Right renal cortex interstitium (tissue), 3 donors: ENCODE measurements at regions not wholly inside any gene's neighbourhood (a gene's known extent, or its start where the extent isn't known, plus 50 kb on each side); places are given as distances from the start of the nearest gene placed in this dataset.

Experiments used
- DNase-seq, 3 donors: peaks; one replicate each; pipeline ENCODE4 v3.0.0-alpha.2; 2013; ENCODE audit warnings: low read depth in 3 of 3, low spot score in 2 of 3

DNA sequence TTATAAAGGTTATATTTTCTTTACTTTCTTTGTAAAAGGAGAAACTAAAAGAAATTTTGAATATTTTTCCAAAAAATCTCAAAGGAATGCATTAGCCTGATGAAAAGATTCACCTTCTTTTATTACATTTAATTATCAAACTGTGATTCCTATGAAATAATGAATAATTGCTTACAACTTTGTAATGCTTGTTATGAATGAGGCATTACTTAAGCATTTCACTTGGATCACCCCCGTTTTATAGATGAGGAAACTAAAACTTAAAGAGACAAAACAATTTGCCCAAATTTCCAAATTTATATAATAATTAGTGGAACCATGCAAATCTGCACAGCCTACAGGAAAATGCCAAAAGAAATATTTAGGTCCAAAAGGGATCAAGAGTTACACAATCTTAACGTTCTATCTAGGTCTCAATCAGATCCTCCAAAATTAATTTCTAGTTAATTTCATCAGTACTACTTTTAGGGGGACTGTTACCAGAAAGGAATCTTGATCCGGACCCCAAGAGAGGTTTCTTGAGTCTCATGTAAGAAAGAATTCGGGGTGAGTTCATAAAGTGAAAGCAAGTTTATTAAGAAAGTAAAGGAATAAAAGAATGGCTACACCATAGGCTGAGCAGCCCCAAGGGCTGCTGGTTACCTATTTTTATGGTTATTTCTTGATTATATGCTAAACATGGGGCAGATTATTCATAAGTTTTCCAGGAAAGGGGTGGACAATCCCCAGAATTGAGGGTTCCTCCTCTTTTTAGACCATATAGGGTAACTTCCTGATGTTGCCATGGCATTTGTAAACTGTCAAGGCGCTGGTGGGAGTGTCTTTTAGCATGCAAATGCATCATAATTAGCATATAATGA is 288.0 kb downstream of the ADGB start:
- no peak for DNase-seq

- no peak for DNase-seq
These were observed 288.8 kb downstream of the ADGB start for GRCh38 chr6:146887447-146888077.

GRCh38 chr6:146889303-146889702 is 290.5 kb downstream of the ADGB start:
- no peak for DNase-seq

DNA sequence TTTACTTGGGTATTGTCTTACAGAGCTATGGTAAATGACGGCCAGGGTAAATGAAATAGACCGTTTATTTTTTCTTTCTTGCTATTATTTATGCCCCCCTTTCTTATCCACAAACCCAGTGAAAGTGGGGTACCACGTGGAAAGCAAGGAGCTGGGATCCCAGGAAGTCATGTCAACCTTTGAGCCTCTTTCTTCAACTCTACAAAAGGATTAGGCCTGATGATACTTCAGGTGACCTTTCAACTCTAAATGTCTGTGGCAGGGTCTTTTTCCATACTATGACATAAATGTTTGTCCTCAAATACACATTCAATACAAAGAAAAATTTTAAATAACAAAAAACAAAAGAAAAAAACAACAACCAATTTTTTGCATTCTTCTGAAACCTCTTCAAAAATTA is 291.4 kb downstream of the ADGB start:
- no peak for DNase-seq

DNA sequence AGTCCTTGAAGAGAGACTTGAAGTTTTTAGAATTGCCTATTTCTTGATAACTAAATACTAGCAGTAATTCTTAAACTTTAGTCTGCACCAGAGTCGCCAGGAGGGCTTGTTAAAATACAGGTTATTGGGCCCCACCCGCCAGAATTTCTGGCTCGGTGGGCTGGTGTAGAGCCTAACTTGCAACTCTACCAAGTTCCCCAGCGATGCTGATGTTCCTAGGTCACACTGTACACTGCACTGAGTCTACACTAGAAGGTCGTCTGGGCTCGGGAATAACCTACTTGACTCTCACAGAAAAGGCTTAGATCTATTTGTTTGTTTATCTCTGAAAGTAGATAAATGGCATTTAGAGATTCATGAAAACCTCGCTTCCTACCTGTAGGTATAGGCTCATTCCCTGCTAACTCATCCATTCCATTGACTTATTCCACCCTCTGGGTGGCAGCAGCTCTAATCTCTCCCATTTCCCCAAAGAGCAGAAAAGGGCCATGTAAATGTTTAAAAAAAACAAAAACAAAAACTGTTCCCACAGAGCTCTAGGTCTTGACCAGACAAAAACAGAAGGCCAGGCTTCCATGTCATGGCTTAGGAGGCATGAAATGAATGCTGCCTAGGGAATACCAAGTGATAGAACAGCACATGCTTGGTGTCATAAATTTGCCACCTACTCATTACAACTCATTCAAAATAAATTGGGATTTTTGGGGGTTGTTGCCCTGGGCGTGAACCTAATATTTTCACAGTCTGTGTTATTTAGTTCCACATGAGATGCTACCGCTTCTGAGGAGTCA is 292.1 kb downstream of the ADGB start:
- DNase-seq = no peak

- DNase-seq = no peak
These were observed 293.0 kb downstream of the ADGB start for GRCh38 chr6:146891615-146892265.

GRCh38 chr6:146892283-146892612 is 293.5 kb downstream of the ADGB start:
- no peak for DNase-seq

DNA sequence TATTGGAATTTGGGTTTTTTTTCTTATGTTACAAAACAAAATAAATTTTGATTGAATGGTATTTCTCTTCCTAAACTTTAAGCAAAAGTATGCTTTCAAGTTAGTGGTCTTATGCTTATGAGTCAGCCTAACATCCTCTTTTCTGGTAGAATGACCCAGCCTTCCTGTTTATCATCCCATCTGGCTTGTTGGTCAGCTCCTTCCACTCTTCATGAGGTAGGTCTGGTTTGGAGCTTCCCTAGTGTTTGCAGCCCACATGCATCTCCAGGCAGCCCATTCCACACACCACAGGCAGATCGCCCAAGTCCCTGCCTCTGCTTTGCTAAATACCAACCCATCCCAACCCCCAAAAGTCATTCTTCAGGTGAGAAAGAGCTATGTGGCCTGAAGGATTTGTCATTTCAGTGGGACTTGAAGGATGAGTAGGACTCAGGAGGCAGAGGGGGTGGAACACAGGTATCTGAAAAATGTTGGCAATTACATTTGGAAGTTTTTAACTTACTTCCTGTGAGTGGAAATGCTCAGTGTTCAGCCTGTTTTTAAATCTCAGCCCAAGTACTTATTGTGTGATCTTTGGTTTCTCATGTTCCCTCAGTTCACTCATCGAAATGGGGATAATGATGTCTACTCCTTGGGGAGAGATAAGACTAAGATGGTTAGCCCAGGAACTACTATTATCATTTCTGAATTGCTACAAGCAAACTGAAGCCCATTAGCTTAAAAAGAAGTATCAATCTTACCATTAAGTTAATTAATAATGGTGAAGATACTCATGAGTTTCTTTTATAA is 294.0 kb downstream of the ADGB start:
- no peak for DNase-seq

DNA sequence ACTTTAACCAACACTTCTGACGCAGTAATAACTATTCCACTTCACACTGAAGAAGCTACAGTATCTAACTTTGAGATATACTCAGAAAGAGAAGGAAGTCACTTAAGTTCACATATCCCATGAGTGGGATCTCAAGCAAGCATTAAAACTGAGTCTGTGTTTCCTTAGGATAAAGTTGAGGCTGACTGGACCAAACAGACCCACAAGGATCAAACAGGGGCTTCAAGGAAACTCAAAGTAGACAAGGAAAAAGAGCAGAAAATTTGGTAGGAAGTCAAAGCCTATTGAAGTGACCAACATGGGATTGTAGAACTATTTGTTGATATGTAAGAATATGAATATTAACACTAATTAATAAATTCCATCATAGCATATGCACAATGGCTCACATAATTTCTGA is 294.9 kb downstream of the ADGB start:
- DNase-seq = no peak

DNA sequence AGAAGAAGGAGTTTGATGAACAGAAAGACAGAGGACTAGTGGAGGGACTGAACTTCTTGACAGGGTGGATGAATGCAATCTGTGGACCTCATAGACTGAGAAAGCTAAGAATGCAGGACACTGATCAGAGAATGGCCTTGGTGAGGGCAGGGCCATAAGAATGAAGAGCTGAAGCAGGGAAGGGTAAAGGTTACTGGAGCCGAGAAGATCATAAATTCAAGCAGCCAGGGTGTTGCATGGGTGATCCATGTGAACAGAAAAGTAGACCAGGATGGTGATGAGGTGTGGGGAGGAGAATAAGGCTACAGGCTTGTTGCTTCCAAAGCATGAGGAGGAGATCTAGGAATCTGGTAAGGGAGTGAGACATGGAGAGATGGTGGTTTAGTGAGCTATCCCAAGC is 295.9 kb downstream of the ADGB start:
- DNase-seq = no peak

DNA sequence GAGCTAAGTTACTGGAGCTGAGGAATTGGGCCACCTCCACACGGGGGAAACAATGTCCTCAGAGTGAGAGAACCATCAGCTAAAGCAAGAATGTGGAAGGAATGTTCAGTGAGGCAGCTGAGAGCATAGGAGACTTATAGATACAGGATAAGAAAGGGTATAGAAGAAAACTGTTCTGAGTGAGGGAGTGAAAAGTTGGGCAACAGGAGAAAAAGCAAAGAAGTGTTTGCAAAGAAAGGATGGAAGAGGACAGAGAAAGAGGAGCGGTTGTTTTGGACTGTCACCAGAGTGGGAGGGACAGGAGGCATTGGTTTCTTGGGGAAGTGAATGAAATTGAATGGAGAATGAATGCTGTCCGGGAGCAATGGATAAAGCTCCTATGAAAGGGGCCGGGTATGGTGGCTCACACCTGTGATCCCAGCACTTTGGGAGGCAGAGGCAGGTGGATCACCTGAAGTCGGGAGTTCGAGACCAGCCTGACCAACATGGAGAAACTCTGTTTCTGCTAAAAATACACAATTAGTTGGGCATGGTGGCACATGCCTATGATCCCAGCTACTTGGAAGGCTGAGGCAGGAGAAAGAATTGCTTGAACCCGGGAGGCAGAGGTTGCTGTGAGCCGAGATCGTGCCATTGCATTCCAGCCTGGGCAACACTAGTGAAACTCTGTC is 296.5 kb downstream of the ADGB start:
- DNase-seq = no peak

DNA sequence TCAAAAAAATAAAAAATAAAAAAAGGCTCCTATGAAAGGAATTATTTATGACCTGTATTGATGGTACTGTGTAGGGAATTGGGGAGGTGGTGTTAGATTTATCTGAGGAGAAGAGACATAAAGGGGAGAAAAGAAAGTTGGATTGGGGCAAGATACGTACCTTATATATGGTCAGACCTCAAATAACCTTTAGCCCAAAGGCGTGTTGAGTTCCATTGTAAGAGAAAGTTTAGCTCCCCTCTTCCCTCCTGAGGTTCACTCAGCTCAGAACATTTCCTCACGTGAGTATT is 296.9 kb downstream of the ADGB start:
- DNase-seq = no peak

DNA sequence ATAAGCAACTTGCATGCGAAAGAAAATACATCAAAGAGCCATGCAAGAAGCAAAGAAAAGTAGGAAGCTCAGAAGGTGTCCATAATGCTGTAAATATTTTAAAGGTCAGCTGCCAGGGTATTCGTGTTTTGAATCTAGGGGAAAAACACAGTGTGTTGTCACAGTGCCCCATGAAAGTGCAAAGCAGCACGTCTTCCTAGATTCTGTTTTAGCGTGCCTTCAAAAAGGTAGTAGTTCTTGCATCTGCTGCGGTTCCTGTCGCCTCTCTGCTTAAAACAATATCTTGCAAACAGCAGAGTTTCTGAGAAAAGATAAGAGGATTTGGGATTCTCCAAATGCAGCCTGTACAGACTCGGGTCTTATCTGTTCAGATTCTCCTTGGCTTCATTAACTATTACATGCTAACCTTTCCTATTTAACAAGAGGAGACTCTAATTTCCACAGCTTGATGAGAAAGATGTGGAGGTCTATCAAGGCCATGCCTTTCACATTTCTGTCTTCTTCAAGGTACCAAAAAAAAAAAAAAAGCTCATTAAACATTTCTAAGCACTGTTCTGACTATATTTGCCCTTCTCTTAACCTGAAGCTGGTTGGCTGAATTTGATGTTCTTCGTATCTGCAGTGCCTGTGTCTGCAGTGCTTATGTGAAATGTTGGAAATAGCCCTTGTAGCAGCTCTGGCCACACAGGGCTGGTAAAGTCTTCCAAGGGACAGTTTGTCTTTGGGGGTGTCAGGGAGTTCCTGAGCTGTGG is 297.5 kb downstream of the ADGB start:
- DNase-seq = no peak

GRCh38 chr6:146896960-146897701 is 298.4 kb downstream of the ADGB start:
- DNase-seq = no peak

GRCh38 chr6:146898069-146898887 is 299.5 kb downstream of the ADGB start:
- no peak for DNase-seq

GRCh38 chr6:146898888-146899227 is 300.1 kb downstream of the ADGB start:
- DNase-seq = no peak

GRCh38 chr6:146901940-146902816 is 302.0 kb upstream of the STXBP5 start:
- DNase-seq = no peak
